ENCODE measurements at regions not wholly inside any gene's neighbourhood (a gene's known extent, or its start where the extent isn't known, plus 50 kb on each side); places are given as distances from the start of the nearest gene placed in this dataset.

GRCh38 chr9:109843641-109844040, 63.6 kb downstream of the PALM2AKAP2 start:
- TF ChIP-seq TEAD4 (CRISPR knock-in tag; IDR thresholded peaks at IDR 0.05): no peak
- no peak for TF ChIP-seq ATF2 (CRISPR knock-in tag; IDR thresholded peaks at IDR 0.05; ENCODE audit: borderline replicate concordance, low read depth)
- TF ChIP-seq ZNF532 (CRISPR knock-in tag; IDR thresholded peaks at IDR 0.05; ENCODE audit: borderline replicate concordance): no peak
- TF ChIP-seq, protein P1, sequence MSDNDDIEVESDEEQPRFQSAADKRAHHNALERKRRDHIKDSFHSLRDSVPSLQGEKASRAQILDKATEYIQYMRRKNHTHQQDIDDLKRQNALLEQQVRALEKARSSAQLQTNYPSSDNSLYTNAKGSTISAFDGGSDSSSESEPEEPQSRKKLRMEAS (CRISPR knock-in tag; IDR thresholded peaks at IDR 0.05): no peak
- TF ChIP-seq CREM (CRISPR knock-in tag; IDR thresholded peaks at IDR 0.05): no peak
- TF ChIP-seq, protein P2, sequence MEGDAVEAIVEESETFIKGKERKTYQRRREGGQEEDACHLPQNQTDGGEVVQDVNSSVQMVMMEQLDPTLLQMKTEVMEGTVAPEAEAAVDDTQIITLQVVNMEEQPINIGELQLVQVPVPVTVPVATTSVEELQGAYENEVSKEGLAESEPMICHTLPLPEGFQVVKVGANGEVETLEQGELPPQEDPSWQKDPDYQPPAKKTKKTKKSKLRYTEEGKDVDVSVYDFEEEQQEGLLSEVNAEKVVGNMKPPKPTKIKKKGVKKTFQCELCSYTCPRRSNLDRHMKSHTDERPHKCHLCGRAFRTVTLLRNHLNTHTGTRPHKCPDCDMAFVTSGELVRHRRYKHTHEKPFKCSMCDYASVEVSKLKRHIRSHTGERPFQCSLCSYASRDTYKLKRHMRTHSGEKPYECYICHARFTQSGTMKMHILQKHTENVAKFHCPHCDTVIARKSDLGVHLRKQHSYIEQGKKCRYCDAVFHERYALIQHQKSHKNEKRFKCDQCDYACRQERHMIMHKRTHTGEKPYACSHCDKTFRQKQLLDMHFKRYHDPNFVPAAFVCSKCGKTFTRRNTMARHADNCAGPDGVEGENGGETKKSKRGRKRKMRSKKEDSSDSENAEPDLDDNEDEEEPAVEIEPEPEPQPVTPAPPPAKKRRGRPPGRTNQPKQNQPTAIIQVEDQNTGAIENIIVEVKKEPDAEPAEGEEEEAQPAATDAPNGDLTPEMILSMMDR (IDR thresholded peaks at IDR 0.05): no peak
- TF ChIP-seq FOXP1 (CRISPR knock-in tag; IDR thresholded peaks at IDR 0.05; ENCODE audit: borderline replicate concordance): no peak
- TF ChIP-seq, protein P3, sequence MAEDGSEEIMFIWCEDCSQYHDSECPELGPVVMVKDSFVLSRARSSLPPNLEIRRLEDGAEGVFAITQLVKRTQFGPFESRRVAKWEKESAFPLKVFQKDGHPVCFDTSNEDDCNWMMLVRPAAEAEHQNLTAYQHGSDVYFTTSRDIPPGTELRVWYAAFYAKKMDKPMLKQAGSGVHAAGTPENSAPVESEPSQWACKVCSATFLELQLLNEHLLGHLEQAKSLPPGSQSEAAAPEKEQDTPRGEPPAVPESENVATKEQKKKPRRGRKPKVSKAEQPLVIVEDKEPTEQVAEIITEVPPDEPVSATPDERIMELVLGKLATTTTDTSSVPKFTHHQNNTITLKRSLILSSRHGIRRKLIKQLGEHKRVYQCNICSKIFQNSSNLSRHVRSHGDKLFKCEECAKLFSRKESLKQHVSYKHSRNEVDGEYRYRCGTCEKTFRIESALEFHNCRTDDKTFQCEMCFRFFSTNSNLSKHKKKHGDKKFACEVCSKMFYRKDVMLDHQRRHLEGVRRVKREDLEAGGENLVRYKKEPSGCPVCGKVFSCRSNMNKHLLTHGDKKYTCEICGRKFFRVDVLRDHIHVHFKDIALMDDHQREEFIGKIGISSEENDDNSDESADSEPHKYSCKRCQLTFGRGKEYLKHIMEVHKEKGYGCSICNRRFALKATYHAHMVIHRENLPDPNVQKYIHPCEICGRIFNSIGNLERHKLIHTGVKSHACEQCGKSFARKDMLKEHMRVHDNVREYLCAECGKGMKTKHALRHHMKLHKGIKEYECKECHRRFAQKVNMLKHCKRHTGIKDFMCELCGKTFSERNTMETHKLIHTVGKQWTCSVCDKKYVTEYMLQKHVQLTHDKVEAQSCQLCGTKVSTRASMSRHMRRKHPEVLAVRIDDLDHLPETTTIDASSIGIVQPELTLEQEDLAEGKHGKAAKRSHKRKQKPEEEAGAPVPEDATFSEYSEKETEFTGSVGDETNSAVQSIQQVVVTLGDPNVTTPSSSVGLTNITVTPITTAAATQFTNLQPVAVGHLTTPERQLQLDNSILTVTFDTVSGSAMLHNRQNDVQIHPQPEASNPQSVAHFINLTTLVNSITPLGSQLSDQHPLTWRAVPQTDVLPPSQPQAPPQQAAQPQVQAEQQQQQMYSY (CRISPR knock-in tag; IDR thresholded peaks at IDR 0.05): no peak
- no peak for TF ChIP-seq ZNF138 (CRISPR knock-in tag; conservative IDR thresholded peaks at IDR 0.05)
- TF ChIP-seq, protein P4, sequence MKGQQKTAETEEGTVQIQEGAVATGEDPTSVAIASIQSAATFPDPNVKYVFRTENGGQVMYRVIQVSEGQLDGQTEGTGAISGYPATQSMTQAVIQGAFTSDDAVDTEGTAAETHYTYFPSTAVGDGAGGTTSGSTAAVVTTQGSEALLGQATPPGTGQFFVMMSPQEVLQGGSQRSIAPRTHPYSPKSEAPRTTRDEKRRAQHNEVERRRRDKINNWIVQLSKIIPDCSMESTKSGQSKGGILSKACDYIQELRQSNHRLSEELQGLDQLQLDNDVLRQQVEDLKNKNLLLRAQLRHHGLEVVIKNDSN (CRISPR knock-in tag; IDR thresholded peaks at IDR 0.05): no peak
- no peak for TF ChIP-seq CREB1 (CRISPR knock-in tag; IDR thresholded peaks at IDR 0.05)
- TF ChIP-seq JUN (CRISPR knock-in tag; IDR thresholded peaks at IDR 0.05): no peak

All from WTC11 (cell line).